GM19438 (cell line): ENCODE measurements at regions not wholly inside any gene's neighbourhood (a gene's known extent, or its start where the extent isn't known, plus 50 kb on each side); places are given as distances from the start of the nearest gene placed in this dataset.
"Not testable (repeated sequence)": the region's sequence is repeated elsewhere in the genome, so short reads cannot be mapped to it uniquely, and the experiment has no call there.

ENCODE experiments used
- ATAC-seq: cut with Tn5 transposase; IDR thresholded peaks from one replicate; pipeline ENCODE4 v1.9.1; 2021; ENCODE audit warnings: low read depth; ENCODE audit not compliant: unreplicated experiment

DNA sequence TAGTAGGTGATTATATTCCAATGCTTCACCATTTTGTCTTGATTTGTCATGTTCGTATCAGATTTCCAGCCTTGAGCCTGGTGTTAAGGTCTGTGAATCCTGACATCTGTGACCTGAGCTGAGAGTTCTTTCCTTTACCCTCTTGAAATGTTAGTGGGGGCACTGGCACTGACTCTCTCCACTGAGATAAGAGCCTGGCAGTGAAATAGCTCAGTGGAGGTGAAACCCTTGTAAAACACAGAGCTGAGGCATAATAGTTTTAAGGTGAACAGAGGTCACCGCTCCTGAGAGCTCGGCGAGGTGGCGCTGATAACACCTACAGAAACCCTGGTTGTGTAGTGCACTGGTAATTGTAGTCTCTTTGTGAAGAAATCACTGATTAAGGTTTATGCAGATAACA, 748.2 kb downstream of the DIAPH3 start:
- ATAC-seq, result no peak

GRCh38 chr13:59416561-59416960, 747.2 kb downstream of the DIAPH3 start:
- no peak for ATAC-seq

GRCh38 chr13:59422646-59423045, 741.1 kb downstream of the DIAPH3 start:
- ATAC-seq, result no peak

- ATAC-seq, result no peak
Measured at GRCh38 chr13:59423708-59424340, 739.9 kb downstream of the DIAPH3 start.

GRCh38 chr13:59424661-59425060, 739.1 kb downstream of the DIAPH3 start:
- no peak for ATAC-seq

DNA sequence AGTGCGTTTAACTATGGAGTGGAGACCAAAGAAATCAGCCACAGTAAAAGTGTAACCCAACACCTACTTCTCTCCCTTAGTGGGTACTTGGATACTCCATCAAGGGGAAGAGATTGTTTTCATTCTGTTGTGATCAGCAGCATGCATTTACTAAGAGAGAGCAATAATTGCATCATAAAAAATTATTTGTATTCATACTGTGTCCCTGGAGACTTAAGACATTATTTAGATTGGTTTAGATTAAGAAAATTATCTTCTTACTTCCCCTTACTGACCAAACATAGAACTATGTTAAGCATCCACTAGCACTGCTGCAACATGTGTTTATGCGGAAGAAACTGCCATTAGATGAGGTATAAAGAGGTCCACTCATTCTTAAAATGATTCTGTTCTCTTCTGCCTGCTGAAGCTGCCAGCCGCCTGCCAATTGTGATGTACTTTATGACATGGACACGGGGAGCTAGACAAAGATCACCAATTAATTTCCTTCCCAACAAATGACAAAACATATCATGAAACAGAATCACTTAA, 738.5 kb downstream of the DIAPH3 start:
- no peak for ATAC-seq

- ATAC-seq, result no peak
Measured at GRCh38 chr13:59435024-59435423, 728.7 kb downstream of the DIAPH3 start.

GRCh38 chr13:59437544-59438301, 726.0 kb downstream of the DIAPH3 start:
- no peak for ATAC-seq

- ATAC-seq, result no peak
Measured at GRCh38 chr13:59439776-59440428, 723.8 kb downstream of the DIAPH3 start.

- ATAC-seq, result not testable (repeated sequence)
Measured at GRCh38 chr13:59441068-59441467, 722.7 kb downstream of the DIAPH3 start.

GRCh38 chr13:59441596-59442280, 722.0 kb downstream of the DIAPH3 start:
- ATAC-seq, result no peak

DNA sequence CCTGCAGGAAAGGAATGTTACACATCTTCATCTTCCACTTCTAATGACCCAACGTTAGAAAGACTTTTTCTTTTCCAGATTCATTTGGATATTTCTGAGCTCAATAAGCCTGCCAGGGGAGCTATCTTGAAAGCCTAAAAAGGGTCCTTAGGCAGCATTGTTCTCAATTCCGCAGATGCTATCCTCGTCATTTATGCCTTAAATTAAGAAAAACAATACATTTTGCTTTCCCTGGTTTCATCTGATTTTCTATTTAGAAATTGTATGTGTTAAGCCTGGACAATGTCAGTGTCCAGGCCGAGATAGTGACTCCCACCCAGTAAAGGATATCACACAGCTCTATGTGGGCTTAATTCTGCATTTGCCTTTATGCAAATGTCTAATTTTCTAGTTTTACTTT, 721.3 kb downstream of the DIAPH3 start:
- no peak for ATAC-seq

DNA sequence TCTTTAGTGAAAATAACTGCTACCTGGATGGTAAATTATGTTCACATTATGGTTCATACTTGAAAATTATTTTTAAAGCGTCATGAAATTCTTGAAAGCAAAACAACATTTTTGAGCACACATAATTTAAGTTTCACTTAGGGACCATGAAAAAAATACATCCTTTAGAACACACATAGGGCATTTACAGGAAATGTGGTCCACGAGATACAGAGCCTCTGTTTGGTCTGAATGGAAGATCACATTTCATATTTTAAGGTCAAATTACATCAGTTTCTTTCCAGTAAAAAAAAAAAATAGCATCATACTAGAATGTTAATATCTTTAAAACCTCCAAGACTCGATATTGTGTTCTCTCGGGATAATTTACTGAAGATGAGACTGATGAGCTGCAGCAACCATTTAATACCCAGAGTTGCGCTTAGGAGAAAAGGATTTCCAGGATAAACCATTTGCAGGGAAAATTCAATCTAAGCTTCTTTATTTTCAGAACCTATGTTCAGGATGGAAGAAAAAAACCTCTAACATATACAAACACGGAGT, 720.7 kb downstream of the DIAPH3 start:
- no peak for ATAC-seq

- no peak for ATAC-seq
Measured at GRCh38 chr13:59444210-59444857, 719.4 kb downstream of the DIAPH3 start.

- no peak for ATAC-seq
Measured at GRCh38 chr13:59445812-59446211, 717.9 kb downstream of the DIAPH3 start.

DNA sequence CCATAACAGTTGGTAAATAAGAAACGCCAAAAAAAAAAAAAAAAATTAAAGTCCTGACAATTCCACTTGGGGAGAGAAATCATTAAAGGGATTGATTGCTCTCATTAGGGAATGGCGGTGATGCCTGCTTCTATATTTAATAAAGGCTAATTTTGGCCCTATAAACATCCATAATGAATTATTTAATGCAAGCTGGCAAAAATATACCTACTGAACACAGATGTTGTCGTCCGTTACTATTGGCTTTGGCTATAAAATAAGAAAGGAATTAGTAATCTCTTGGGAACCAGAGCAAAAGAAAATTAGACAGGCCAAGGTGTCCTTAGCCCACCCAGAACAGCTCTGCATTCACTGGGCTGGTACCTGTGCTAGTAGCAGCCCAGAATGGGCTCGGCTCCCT, 717.3 kb downstream of the DIAPH3 start:
- ATAC-seq, result no peak

- no peak for ATAC-seq
Measured at GRCh38 chr13:59447031-59447430, 716.7 kb downstream of the DIAPH3 start.

DNA sequence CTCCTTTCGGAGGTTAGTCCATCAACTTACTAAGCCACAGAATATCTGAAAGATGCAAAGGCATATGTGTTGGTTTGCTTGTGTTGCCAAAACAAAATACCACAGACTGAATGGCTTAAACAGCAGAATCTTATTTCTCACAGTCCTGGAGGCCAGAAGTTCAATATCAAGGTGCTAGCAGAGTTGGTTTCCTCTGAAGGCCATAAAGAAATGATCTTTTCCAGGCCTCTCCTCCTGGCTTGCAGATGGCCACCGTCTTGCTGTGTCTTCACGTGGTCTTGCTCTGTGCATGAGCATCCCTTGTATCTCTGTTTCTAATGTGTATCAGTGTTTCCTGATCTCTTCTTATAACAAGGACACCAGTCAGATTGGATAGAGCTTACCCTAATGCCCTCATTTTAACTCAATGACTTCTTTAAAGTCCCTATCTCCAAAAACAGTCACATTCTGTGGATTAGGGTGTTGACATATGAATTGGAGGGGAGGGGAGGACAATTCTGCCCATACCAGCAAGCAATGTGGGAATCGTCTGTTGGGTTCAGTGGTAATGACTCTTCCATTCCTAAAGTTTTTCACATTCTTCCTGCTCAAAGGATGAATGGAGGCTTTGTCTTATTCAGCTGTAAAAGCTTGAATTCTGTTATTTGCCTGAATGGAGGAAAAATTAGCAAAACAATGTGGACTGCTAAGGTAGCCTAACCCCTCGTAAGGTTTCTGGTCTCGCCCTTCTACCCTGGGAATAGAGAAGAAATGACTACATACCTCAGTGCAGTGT, 715.7 kb downstream of the DIAPH3 start:
- ATAC-seq, result no peak

DNA sequence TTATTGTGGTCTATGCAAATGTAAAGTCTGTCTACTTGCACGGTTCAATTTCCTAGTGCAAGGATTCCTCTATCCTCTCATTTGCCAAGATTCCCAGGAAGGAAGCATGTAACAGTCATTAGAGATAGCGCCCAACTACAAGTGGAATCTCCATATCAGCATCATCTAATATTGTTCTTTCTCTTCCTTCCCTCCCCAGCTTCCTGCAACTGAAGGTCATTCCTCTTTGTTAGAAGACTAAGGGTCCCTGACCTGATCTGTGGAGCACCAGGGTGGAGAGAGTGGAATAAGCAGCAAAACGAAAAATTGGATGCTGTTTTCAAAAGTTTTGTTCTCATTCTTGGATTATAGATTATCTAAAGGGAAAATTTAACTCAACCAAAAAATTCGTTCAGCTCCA, 714.0 kb downstream of the DIAPH3 start:
- ATAC-seq, result no peak
